Endothelial cell of umbilical vein (primary cell): ENCODE measurements at regions not wholly inside any gene's neighbourhood (a gene's known extent, or its start where the extent isn't known, plus 50 kb on each side); places are given as distances from the start of the nearest gene placed in this dataset.

ENCODE experiments used
- BruUV-seq: library from RNA; stranded (reverse); fragments of 400-500 nt; replicated peaks from 2 replicates; lab custom pipeline; 2021; lab: Mats Ljungman, UMichigan
- CTCF ChIA-PET: fragments of 300-600, 350-600 bp; sonication (Branson Sonifier 250); formaldehyde crosslinking; loops from one replicate; lab custom pipeline; 2021; ENCODE audit warnings: antibody characterized with exemption, inconsistent platforms; lab: Charles Lee
- POLR2A ChIA-PET: fragments of 300-600, 350-600 bp; sonication (Branson Sonifier 250); formaldehyde crosslinking; loops from one replicate; lab custom pipeline; 2021; ENCODE audit warnings: antibody characterized with exemption, inconsistent platforms; lab: Charles Lee
- DNase-seq: peaks from one replicate; pipeline ENCODE4 v3.0.0-alpha.2; 2011; ENCODE audit warnings: low read depth, low spot score
- FAIRE-seq: peaks from 2 replicates; lab custom pipeline; 2011; peaks lifted over from hg19 to GRCh38; lab: Jason Lieb, UNC
- H2AFZ ChIP-seq: 2 replicates; pipeline ENCODE4 v1.6.0; 2012; ENCODE audit warnings: low read depth, low read length, control low read depth, inconsistent platforms
- H3K27ac ChIP-seq: 2 replicates; pipeline ENCODE4 v1.5.1; 2011; ENCODE audit warnings: low read depth, mild to moderate bottlenecking, control low read depth, low read length, moderate library complexity; ENCODE audit not compliant: insufficient read depth
- H3K27me3 ChIP-seq, 2 experiments: 2 replicates each; pipeline versions ENCODE4 v1.6.0 to v1.6.1; 2011; ENCODE audit warnings: low read length in 2 of 2, mixed read lengths in 1 of 2; ENCODE audit not compliant: control insufficient read depth in 2 of 2, insufficient read depth in 2 of 2
- H3K36me3 ChIP-seq, 2 experiments: 2 replicates in 1 of 2; 3 replicates in 1 of 2; pipeline ENCODE4 v1.5.1; 2011; ENCODE audit warnings: low read length in 2 of 2, mild to moderate bottlenecking in 1 of 2, moderate library complexity in 1 of 2; ENCODE audit not compliant: control insufficient read depth in 2 of 2, insufficient read depth in 2 of 2; ENCODE audit errors: extremely low read depth in 1 of 2
- H3K4me1 ChIP-seq: 3 replicates; pipeline ENCODE4 v1.5.1; 2011; ENCODE audit warnings: mild to moderate bottlenecking, low read length; ENCODE audit not compliant: control insufficient read depth, insufficient read depth; ENCODE audit errors: extremely low read depth
- H3K4me2 ChIP-seq: 2 replicates; pipeline ENCODE4 v1.6.1; 2011; ENCODE audit warnings: low read length, control low read depth, mixed read lengths; ENCODE audit not compliant: insufficient read depth
- H3K4me3 ChIP-seq, 3 experiments: fragments of 200-600 bp in 1 of 3; sonication (generic), shearing (Covaris generic) in 1 of 3; replicated peaks in 1 of 3; 2 replicates each; pipeline ENCODE4 v1.5.1; 2011 to 2016; ENCODE audit warnings: control low read depth in 3 of 3, low read length in 3 of 3, mild to moderate bottlenecking in 2 of 3, inconsistent platforms in 1 of 3, low read depth in 1 of 3, moderate library complexity in 1 of 3; ENCODE audit not compliant: insufficient read depth in 1 of 3
- H3K79me2 ChIP-seq: 2 replicates; pipeline ENCODE4 v1.6.0; 2012; ENCODE audit warnings: low read length, inconsistent platforms; ENCODE audit not compliant: control insufficient read depth, insufficient read depth
- H3K9ac ChIP-seq: replicated peaks from 2 replicates; pipeline ENCODE3; 2011; ENCODE audit warnings: low read length, control low read depth; ENCODE audit not compliant: insufficient read depth; ENCODE audit errors: extremely low read depth
- H3K9me1 ChIP-seq: replicated peaks from 3 replicates; pipeline ENCODE4 v1.6.0; 2011; ENCODE audit warnings: mild to moderate bottlenecking, low read length; ENCODE audit not compliant: control insufficient read depth, insufficient read depth; ENCODE audit errors: extremely low read depth
- H3K9me3 ChIP-seq: replicated peaks from 2 replicates; pipeline ENCODE4 v1.5.1; 2012; ENCODE audit warnings: low read length, inconsistent platforms; ENCODE audit not compliant: control insufficient read depth, insufficient read depth
- H4K20me1 ChIP-seq: replicated peaks from 2 replicates; pipeline ENCODE3; 2011; ENCODE audit warnings: mild to moderate bottlenecking, low read length; ENCODE audit not compliant: control insufficient read depth, insufficient read depth; ENCODE audit errors: extremely low read depth
- CTCF ChIP-seq, 2 donors: IDR thresholded peaks; 1 replicate in 1 of 2; 2 replicates in 1 of 2; pipeline ENCODE4 v1.5.1; 2011; ENCODE audit warnings: low read length in 2 of 2, mild to moderate bottlenecking in 2 of 2, moderate library complexity in 2 of 2, control low read depth in 1 of 2, inconsistent platforms in 1 of 2, low read depth in 1 of 2; ENCODE audit not compliant: insufficient read depth in 1 of 2; ENCODE audit errors: extremely low read depth in 1 of 2
- EZH2 ChIP-seq: IDR thresholded peaks from 2 replicates; pipeline ENCODE4 v1.6.1; 2012; ENCODE audit warnings: borderline replicate concordance, low read depth, mild to moderate bottlenecking, moderate library complexity, low read length, inconsistent platforms; ENCODE audit not compliant: severe bottlenecking
- FOS ChIP-seq: IDR thresholded peaks from 2 replicates; pipeline ENCODE4 v1.6.1; 2011; ENCODE audit warnings: mild to moderate bottlenecking, low read length, moderate library complexity, borderline replicate concordance; ENCODE audit not compliant: insufficient read depth
- GATA2 ChIP-seq: IDR thresholded peaks from 2 replicates; pipeline ENCODE4 v1.7.0; 2011; ENCODE audit warnings: low read depth, mild to moderate bottlenecking, moderate library complexity, mixed read lengths, low read length; ENCODE audit not compliant: insufficient read length, insufficient read depth
- JUN ChIP-seq: IDR thresholded peaks from 2 replicates; pipeline ENCODE4 v1.6.1; 2011; ENCODE audit warnings: borderline replicate concordance, low read depth; ENCODE audit not compliant: insufficient read length, insufficient read depth
- MAX ChIP-seq: IDR thresholded peaks from 2 replicates; pipeline ENCODE4 v1.6.1; 2011; ENCODE audit not compliant: insufficient read depth, insufficient read length
- MYC ChIP-seq: IDR thresholded peaks from one replicate; pipeline ENCODE4 v1.6.1; 2011; ENCODE audit warnings: mild to moderate bottlenecking, low read depth, low read length
- POLR2A ChIP-seq: IDR thresholded peaks from 2 replicates; pipeline ENCODE4 v1.6.1; 2012; ENCODE audit warnings: low read depth, mild to moderate bottlenecking, control low read depth, low read length
- POLR2AphosphoS5 ChIP-seq: IDR thresholded peaks from 2 replicates; pipeline ENCODE4 v1.6.1; 2012; ENCODE audit warnings: low read depth, mild to moderate bottlenecking, control low read depth, low read length, moderate library complexity; ENCODE audit not compliant: insufficient read depth
- dilution Hi-C: fragments of 300-500 bp; cut with MboI; formaldehyde crosslinking; loops from one replicate; pipeline ENCODE4 v1.15.0; 2019; ENCODE audit warnings: low sequenced_read_pairs; ENCODE audit not compliant: extremely low pct_ligation_motif_present
- intact Hi-C: fragments of 100-400 bp; cut with micrococcal nuclease; formaldehyde crosslinking; loops from one replicate; pipeline ENCODE4 v1.10.0; 2022

GRCh38 chr6:145380186-145380585, 355.1 kb downstream of the EPM2A start:
- ChIA-PET POLR2A (no interaction called here), CTCF (no interaction called here)
- Histone ChIP-seq H3K9ac (no peak overlapping the region), H3K9me3 (no peaks in the 10 kb centered on the region), H3K4me2 (no peak overlapping the region), H3K36me3 (no peaks in the 10 kb centered on the region), H3K27ac (no peak overlapping the region), H2AFZ (no peak overlapping the region), H4K20me1 (no peaks in the 10 kb centered on the region), H3K79me2 (no peaks in the 10 kb centered on the region), H3K4me3 (no peak overlapping the region), H3K27me3 (no peaks in the 10 kb centered on the region), H3K4me1 (no peaks in the 10 kb centered on the region), H3K9me1 (no peaks in the 10 kb centered on the region)
- no peak for FAIRE-seq
- BruUV-seq, result no TSS peak
- DNase-seq, result no peak
- no peak for TF ChIP-seq POLR2AphosphoS5
- no peak for TF ChIP-seq POLR2A
- TF ChIP-seq MAX, result no peak
- intact Hi-C loops, result no loop called here
- dilution Hi-C loops, result no loop called here

- no peak for FAIRE-seq
- POLR2A ChIA-PET, result no interaction called here
- H3K27me3 ChIP-seq, result no peaks in the 10 kb centered on the region
Observed at GRCh38 chr6:145381941-145382340, 353.4 kb downstream of the EPM2A start.

More at GRCh38 chr6:145381941-145382340, 353.4 kb downstream of the EPM2A start:
- H3K4me2 ChIP-seq, result no peak overlapping the region
- H3K9me1 ChIP-seq, result no peaks in the 10 kb centered on the region
- intact Hi-C loops (no loop called here), dilution Hi-C loops (no loop called here)
- no peak overlapping the region for H3K27ac ChIP-seq
- no peaks in the 10 kb centered on the region for H4K20me1 ChIP-seq
- no TSS peak for BruUV-seq
- no peaks in the 10 kb centered on the region for H3K9me3 ChIP-seq
- TF ChIP-seq EZH2 (no peak), MAX (no peak), GATA2 (no peak), JUN (no peak), FOS (no peak), POLR2AphosphoS5 (no peak), MYC (no peak), CTCF (IDR thresholded peaks at IDR 0.05; ENCODE audit: extremely low read depth in 1 of 2, insufficient read depth in 1 of 2, low read depth in 1 of 2, low read length in 2 of 2) (no peak), POLR2A (no peak)
- no peaks in the 10 kb centered on the region for H3K36me3 ChIP-seq
- no peaks in the 10 kb centered on the region for H3K79me2 ChIP-seq
- H3K4me1 ChIP-seq, result no peaks in the 10 kb centered on the region
- no peak overlapping the region for H3K4me3 ChIP-seq
- CTCF ChIA-PET, result no interaction called here
- DNase-seq, result no peak
- H3K9ac ChIP-seq, result no peak overlapping the region
- H2AFZ ChIP-seq, result no peak overlapping the region
